IPS DF 4.7 (cell line): ENCODE measurements at regions not wholly inside any gene's neighbourhood (a gene's known extent, or its start where the extent isn't known, plus 50 kb on each side); places are given as distances from the start of the nearest gene placed in this dataset.
"Not testable (repeated sequence)": the region's sequence is repeated elsewhere in the genome, so short reads cannot be mapped to it uniquely, and the experiment has no call there.

ENCODE experiments used
- DNase-seq: peaks from one replicate; pipeline ENCODE4 v3.0.0-alpha.2; 2013; ENCODE audit warnings: low spot score; ENCODE audit errors: extremely low read depth

DNA sequence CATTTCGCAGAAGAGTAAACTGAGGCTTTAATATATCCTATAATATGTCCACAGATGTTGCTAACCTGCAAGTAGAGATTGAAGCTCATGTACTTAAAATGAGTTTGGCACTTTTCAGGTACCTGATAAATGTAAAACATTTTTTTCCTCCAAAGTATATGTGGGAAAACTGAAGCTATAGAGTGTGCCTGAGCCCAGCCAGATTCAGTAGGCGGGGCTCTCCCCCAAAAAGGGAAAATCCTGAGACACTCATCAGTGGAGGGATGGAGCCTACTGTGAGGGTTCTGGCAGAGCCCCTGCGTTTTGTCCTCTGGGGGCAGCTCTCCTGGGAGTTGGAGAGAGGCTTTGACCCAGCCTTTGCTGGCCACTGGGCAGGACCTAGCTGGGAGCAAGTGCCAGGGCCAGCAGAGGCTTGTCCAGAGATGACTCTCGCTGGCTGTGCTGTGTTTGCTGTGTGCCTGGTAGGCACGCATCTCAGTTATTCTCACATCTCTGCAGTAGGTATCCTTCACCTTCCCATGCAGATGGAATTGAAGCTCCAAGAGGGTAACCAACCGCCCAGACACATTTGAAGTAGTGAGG lies 81.1 kb upstream of the SPRY4 start:
- no peak for DNase-seq

DNA sequence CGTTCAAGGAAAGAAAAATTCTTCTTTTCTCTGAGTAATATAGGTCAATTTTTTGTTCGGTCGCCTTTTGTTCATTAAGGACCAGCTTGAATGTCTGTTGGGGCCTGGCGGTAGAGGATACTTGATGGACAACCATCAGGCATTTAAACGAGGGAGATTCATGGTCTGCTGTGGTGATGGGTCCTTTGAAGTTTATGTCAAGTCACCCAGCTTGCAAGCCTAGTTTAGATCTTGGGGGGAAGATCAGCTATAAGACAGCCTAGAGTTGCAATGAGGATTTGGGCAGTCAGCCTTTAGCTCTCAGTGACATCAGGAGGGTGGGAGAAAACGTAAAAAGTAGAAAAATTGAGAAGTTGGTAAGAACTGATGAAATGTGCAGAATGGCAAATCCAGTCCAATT lies 80.2 kb upstream of the SPRY4 start:
- no peak for DNase-seq

DNA sequence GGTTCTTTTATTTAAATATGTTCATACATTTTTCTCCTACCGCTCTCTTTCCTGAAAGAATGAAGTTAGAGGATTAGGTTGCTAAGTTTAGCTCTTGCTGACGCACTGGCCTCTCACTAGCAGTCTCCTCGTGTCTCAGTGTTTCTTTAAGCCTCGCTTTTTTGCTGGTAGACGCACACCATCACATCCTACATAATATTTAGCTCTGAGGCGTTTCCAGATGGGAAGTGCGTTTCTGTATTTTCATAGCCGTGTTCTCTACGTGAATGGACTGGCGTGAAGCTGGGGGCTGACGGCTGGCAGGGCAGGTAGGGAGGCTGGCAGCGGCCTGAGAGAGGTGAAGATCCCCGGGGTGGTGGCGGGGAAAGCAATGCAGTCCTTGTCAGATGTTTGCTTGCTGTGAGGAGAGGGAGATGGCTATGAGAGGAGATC lies 79.2 kb upstream of the SPRY4 start:
- no peak for DNase-seq

DNA sequence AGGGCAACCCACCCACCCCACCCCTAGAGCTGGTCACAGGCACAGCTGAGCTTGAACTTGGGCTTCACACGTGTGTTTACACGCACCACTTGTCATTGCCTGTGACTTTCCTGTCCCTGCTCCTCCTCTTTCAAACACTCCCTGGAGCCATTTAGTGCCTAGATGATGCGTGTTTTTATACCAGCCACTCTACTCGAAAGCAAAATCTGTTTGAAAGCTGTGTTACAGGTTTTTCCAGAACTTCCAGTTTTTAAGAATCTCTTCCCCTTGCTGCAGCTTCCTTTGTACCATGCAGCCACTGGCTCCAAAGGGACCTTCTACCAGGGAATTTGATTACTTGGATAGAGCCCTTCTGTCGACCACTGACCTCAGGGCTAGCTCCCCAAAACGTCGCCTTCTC lies 78.8 kb upstream of the SPRY4 start:
- no peak for DNase-seq

DNA sequence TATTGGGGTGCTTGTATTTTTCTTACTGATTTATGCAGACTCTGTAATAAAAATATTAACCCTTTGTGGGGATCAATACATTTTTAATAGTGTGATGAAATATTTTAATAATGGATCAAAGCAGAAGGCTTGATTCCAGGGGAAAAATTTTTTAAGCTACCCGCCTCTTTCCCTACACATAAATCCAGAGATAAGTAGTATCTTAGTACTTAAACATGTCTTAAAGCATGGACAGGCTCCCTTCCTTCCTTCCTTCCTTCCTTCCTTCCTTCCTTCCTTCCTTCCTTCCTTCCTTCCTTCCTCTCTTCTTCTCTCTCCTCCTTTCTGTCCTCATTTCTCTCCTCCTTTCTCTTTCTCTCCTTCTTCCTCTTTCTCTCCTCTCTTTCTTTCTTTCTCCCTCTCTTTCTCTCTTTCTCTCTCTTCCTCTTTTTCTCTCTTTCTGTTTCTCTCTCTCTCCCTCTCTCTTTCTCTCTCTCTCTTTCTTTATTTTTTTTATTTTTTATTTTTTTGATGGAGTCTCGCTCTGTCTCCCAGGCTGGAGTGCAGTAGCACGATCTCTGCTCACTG lies 78.0 kb upstream of the SPRY4 start:
- DNase-seq, result no peak

DNA sequence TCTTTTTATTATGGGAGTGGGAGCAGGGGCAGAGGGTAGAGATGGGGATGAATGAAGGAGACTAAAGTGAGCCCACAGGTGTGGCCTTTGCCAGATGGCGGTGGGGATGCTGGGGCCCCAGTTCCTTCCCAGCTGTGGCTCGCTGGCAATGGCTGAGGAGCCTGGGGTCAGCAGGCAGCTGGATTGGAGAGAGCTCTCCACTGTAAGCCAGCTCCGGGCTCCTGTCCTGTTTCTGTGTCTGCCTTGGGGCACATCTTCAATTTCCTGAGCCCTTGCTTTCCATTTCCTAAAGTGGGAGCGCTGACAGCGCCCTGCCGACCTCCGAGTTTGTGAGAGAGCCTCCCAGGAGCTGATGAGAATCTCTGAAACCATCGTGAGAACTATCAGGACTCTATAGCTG lies 75.6 kb upstream of the SPRY4 start:
- no peak for DNase-seq

DNA sequence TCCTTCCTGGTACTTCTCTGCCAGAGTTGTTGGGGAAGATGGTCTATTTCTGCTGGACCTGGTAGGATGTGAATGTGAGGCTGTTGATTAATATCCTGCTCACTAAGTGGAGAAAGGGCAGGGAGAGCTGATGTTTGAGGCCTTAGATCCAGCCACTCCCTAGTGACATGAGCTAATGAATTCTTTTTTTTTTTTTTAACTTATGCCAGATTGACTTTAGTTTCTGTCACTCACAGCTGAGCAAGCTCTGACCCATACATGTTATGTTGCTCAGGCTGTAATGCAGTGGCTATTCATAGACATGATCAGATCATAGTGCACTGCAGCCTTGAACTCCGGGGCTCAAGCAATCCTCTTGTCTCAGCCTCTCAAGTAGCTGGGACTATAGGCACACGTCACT lies 75.1 kb upstream of the SPRY4 start:
- DNase-seq, result no peak

DNA sequence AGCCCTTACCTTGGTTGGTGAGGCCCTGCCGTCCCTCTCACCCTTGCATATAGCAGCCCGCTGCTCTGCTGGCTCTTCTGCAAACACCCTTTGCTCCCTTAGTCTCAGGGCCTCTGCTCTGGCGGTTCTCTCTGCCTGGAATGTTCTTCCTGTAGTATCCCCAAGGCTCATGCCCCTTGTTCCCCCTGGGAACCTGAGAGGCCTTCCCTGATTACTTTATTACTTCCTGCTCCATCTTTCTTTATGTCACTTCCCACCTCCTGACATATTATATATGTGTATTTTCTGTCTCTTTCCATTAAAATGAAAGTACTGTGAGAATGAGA lies 73.9 kb upstream of the SPRY4 start:
- no peak for DNase-seq

DNA sequence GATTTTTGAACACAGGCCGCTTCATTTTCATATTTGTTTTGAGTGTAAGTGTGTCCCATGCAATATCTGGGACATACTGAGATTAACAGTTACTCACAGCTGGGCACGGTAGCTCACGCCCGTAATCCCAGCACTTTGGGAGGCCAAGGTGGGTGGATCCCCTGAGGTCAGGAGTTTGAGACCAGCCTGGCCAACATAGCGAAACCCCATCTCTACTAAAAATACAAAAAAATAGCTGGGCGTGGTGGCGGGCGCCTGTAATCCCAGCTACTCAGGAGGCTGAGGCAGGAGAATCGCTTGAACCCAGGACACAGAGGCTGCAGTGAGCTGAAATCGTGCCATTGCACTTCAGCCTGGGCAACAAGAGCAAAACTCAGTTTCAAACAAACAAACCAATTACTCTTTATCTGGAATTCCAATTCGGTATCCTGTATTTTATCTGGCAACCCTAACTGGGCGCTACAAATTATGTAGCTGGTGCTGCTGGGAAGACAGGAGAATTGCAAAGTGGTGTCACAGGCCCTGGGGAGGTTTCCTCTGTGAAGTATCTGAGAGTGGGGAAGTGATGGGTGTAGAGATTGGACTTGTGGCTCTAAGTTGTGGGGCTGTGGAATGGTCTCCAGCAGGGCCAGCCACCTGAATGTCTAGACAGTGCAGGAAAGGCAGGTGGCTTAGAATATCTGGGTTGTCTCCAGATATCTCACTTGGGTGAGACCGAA lies 73.3 kb upstream of the SPRY4 start:
- DNase-seq, result not testable (repeated sequence)

DNA sequence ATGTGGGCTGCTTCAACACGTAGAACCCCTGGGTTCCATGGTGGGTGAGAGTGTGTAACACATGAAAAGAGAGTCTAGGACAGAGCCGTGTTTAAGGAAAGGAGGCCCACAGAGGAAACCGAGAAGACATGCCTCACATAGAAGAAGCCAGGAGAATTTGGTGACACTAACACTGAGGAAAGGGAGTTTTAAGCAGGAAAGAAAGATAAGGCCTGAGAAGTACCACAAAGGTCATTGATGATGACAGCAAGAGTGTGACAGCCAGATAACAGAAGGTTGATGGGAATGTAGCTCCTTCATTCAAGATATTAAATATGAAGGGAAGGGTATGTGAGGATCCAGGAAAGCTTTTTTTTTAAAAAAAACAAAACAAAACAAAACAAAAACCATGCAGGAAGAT lies 72.4 kb upstream of the SPRY4 start:
- no peak for DNase-seq

DNA sequence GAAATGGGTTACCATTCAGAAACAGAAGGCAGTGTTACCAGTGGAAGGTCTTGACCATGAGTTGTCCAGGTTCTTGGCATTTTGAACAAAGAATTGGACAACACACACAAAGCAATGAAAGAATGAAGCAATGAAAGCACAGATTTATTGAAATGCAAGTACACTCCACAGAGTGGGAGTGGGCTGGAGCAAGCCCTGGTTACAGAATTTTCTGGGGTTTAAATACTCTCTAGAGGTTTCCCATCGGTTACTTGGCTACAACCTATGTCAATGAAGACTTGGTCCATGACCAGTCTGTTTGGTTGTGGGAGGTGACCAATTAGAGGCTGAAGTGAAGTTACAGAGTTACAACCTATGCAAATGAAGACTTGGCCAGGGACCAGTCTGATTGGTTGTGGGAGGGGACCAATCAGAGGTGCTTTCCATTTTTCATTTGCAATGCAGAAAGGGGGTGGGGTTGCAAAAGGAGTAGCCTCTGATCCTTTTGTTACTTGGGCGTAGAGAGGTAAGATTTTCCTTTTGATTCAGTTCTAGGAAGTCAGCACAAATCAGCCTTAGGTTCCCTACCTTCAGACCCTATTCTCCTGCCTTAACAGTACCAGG lies 71.7 kb upstream of the SPRY4 start:
- no peak for DNase-seq

DNA sequence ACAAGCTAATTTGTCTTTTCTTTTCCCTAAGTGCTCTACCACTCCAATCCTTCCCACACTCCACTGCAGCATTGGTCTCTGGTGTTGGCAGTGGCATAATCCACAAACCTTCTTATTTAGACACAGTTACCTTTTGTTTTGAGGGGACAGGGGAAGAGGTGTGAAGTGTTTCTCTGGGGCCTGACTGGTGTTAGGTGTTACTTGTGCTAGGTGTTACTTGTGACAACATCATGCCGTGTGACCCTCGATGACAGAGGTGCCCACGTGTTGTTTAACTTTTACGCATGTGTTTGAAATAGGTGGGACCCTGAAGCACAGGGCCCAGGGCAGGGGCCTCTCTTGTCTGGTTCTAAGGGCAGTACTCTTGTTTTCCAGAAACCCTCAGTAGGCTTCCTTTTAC lies 70.5 kb upstream of the SPRY4 start:
- DNase-seq, result no peak

DNA sequence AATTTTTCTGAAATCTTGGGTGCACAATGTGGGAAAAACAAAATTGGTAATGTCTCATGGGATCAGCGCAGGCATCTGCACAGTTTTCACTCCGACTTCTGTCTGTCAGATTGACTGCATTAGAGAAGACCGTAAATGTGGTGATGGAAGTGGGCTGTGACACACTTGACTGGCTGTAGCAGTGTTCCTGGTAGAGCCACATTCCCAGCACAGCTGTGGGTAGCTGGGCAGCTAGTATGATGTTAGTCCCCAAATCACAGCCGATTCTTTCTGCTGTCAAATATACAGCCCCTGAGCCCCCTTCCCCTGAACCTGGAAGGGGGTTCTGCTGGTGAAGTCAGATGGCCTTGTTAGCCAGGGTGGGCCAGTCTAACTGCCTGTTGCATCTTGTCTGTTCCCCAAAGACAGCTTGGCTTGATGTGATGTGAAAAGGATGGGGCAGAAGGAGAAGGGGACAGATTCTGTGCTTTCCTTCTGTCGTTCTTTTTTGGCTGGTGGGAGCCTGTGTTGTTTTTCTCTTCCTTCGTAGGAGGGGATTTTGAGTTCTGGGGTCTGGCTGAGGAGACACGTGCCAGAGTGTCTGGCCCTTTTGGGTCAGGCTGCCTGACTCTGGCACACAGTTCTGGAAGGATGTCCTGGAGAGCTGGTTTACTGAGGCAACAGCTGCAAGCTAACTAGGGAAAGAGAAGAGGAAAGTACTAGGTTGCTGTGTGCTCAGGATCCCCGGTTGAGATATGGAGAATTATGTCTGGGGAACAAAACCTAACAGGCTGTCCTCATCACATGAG lies 66.4 kb upstream of the SPRY4 start:
- no peak for DNase-seq

DNA sequence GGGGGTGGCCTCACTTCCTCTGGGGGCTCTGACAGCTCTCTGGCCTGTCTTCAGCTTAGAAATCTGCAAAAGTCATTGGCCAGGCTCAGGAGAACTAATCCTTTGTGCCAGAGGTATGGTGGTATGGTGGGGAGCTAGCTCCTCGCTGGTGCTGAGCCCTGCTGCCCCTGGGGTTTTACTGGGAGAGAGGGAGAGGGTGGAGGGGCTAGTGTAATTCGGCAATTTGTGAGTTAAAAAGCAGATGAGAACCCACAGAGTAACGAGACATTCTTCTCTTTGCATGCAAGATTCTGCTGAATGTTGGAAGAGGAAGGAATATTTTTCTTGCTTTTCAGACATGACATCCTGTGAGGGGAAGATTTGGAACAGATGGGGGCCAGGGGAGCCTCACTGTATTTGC lies 65.5 kb upstream of the SPRY4 start:
- no peak for DNase-seq

DNA sequence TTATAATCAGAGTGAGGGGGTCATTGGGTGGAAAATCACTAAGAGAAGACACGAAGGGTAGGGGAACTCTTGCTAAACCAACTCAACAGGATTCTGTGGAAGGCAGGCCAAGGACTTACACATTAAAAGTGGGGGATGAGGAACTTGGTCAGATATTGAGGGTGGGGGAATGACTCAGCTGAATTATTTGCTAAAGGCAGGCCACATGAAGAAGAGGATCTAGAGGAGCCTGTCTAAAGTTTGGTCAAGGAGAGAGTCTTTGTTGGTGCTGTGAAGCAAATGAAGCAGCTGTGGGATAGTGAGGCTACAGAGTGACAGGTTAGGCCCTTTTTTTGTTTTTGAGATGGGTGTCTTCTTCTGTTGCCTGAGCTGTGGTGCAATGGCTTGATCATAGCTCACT lies 63.9 kb upstream of the SPRY4 start:
- DNase-seq, result no peak

DNA sequence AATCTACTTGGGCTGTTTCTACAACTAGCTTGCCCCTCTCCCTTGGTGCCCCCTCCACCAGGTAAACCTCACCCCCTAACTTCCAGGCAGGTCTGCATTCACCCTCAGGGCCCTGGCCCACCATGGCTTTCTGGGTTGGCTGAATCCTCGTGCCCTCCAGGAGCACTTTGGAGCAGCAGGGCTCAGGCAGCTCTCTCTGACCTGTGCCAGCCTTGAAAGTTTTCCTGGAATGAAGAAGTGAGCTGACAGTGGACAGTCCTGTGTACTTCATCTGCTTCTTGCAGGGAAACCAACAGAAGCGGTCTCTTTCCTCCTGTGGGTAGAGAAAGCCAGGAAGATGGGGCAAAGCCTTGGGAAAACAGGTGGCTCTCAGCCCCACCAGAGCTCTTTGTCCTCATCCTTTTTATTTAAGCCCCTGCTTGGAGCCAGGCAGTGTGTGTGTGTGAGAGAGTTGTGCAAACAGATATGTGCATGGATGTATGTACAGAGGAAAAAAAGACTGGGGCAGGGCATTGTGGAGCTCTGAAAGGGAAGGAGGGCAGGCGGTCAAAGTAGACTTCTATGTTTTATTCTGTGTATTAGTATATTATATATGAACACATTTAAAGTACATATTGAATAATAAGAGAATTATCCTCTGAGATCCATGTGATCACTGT lies 62.3 kb upstream of the SPRY4 start:
- DNase-seq, result no peak

DNA sequence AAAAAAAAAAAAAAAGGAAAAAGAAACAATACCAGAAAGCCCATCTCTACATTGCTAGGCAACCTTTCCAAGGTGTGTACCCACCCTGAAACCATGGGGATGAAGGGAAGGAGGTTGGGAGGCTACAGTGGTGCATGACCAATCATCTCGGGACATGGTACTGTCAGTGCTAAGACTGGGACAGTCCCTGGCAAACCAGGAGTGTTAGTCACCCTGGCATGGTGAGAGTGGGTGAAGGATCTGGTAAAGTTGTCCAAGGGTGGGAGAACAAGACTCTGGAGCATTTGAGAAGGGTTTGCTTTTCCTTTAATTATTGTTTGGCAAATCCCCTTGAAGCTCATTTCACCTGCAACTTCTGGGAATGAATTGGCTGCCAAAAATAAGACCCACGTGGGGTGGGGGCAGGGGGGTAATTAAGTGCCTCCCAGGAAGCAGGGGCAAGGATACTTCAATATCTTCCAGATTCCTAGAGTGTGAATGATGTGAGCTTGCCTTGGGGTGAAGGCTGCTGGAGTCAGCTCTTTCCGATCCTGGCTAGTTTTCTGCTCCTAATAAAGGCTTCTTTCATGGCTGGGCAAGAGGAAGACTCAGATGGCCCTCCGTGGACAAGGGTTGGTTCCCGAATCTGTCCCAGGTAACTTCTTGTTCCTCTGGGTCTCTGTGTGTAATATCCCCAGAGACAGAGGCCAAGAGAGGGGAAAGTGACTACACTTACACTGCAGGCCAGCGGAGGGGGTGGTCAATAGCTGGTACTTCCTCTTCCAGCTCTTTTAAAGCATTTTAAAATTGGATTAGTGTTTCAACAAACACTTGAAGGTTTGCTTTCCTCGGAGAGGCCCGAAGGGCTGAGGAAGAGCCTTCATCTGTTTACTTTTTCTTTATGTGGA lies 61.6 kb upstream of the SPRY4 start:
- DNase-seq, result no peak

DNA sequence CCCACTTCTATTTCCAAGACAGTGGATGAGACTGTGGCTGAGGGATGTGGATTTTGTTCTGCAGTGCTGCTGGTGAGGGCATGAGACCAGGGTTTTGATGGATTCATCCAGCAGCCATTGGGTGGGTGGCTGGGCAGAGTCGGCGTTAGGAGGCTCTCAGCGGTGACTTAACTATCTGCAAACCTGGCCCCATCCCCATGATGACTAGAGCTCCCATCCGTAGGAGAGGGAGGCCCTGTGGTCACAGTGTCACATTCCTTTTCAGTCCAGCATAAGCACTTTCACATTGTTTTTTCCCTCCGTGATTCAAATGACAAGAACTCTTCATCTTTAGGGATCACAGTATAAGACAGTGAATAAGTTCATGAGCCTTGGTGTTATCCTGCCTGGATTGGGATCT lies 60.4 kb upstream of the SPRY4 start:
- no peak for DNase-seq

DNA sequence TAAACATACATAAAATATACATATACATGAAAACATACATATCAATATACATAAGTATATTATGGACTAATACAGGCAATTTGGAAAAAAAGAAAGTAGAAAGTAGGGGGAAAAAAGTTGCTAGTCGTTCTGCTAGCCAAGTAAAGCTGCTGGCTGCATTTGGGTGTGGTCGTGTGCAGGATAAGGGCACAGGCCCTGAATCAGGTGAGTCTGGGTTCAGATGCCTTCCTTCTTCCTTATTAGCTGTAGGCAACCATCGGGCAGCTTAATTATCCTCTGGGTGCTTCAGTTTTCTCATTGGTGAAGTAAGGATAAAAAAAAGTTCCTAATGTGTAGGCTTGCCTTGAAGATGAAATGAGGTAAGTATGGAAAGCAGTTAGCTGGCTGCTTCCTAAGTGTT lies 59.2 kb upstream of the SPRY4 start:
- no peak for DNase-seq

DNA sequence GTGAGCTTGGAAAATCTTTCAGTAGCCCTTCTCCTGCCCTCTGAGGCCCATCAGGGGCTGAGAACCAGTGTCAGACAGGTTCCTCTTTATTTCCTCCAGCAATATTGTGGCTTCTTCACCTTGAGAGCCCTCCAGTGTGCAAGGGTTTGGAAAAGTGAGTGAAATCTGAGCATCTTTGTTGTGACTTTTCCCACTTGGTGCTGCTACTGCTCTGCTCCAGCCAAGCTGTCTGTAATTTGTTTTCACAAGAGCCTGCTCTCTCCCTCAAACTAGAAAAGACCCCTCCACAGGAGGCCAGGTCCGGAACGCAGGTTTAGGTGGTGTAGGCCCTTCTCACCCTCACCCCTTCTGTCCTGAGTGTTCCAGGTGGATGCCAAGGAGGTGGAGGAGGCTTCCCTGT lies 57.4 kb upstream of the SPRY4 start:
- DNase-seq, result no peak
